ENCODE measurements at regions not wholly inside any gene's neighbourhood (a gene's known extent, or its start where the extent isn't known, plus 50 kb on each side); places are given as distances from the start of the nearest gene placed in this dataset.

- TF ChIP-seq POLR2A (IDR thresholded peaks at IDR 0.05) (no peak), CTCF (IDR thresholded peaks at IDR 0.05) (peak in 1 of 7 experiments; percentile 16)
Measured at GRCh38 chr13:99028890-99029289, 51.0 kb upstream of the DOCK9 start.

All from body of pancreas (tissue), 4 donors.